HL-60 (cell line): ENCODE measurements at regions not wholly inside any gene's neighbourhood (a gene's known extent, or its start where the extent isn't known, plus 50 kb on each side); places are given as distances from the start of the nearest gene placed in this dataset.

ENCODE experiments used
- DNase-seq, 2 experiments: peaks; one replicate each; pipeline ENCODE4 v3.0.0-alpha.2; 2010 to 2020; ENCODE audit warnings: low read depth in 1 of 2, low spot score in 1 of 2
- H3K27ac ChIP-seq: fragments of 250-450 bp; sonication (Bioruptor Pico); replicated peaks from 2 replicates; pipeline ENCODE4 v1.5.1; 2020; ENCODE audit warnings: mild to moderate bottlenecking, moderate library complexity
- H3K27me3 ChIP-seq: fragments of 250-450 bp; sonication (Bioruptor Pico); 2 replicates; pipeline ENCODE4 v1.5.1; 2021; ENCODE audit warnings: mild to moderate bottlenecking, moderate library complexity; ENCODE audit not compliant: insufficient read depth, poor library complexity, severe bottlenecking
- H3K4me3 ChIP-seq: replicated peaks from 2 replicates; pipeline ENCODE4 v1.5.1; 2011; ENCODE audit warnings: mild to moderate bottlenecking, control low read depth, low read length; ENCODE audit not compliant: insufficient read depth
- CTCF ChIP-seq: IDR thresholded peaks from one replicate; pipeline ENCODE4 v1.5.1; 2011; ENCODE audit warnings: low read length, control low read depth, inconsistent platforms; ENCODE audit not compliant: insufficient read depth
- GABPA ChIP-seq: IDR thresholded peaks from 2 replicates; pipeline ENCODE4 v1.6.1; 2012; ENCODE audit warnings: low read depth
- POLR2AphosphoS5 ChIP-seq: IDR thresholded peaks from 2 replicates; pipeline ENCODE4 v1.6.1; 2012; ENCODE audit warnings: low read depth
- REST ChIP-seq: IDR thresholded peaks from 2 replicates; pipeline ENCODE4 v1.6.1; 2012; ENCODE audit warnings: low read depth; ENCODE audit not compliant: insufficient replicate concordance
- SPI1 ChIP-seq: IDR thresholded peaks from 2 replicates; pipeline ENCODE4 v1.6.1; 2012; ENCODE audit warnings: low read depth, mild to moderate bottlenecking, borderline replicate concordance

GRCh38 chr10:77711683-77712049 is 74.1 kb upstream of the KCNMA1 start:
- Histone ChIP-seq H3K27ac (no peak overlapping the region), H3K27me3 (peaks cover 8% of the 10 kb centered on the region), H3K4me3 (no peak overlapping the region)
- no peak for DNase-seq
- TF ChIP-seq POLR2AphosphoS5, result no peak
- TF ChIP-seq SPI1, result no peak
- TF ChIP-seq REST, result no peak
- TF ChIP-seq CTCF, result no peak
- no peak for TF ChIP-seq GABPA

GRCh38 chr10:77710759-77711682 is 73.4 kb upstream of the KCNMA1 start:
- peak; percentile 10 to 59 for DNase-seq
- Histone ChIP-seq H3K27ac (no peak overlapping the region), H3K4me3 (peak overlapping the region; percentile 25), H3K27me3 (peaks cover 8% of the 10 kb centered on the region)
- TF ChIP-seq REST (no peak), CTCF (peak; percentile 96), GABPA (no peak)

GRCh38 chr10:77710081-77710551 is 72.5 kb upstream of the KCNMA1 start:
- Histone ChIP-seq H3K27me3 (peaks cover 8% of the 10 kb centered on the region), H3K4me3 (no peak overlapping the region), H3K27ac (no peak overlapping the region)
- DNase-seq, result no peak
- no peak for TF ChIP-seq CTCF
- TF ChIP-seq SPI1, result no peak
- no peak for TF ChIP-seq GABPA
- no peak for TF ChIP-seq POLR2AphosphoS5
- no peak for TF ChIP-seq REST
